Activated CD4-positive, CD25-positive, alpha-beta regulatory T cell treated with anti-CD3 and anti-CD28 coated beads, Interleukin-2, amount 50 U/mL, for 72 hours (primary cell): ENCODE measurements at regions not wholly inside any gene's neighbourhood (a gene's known extent, or its start where the extent isn't known, plus 50 kb on each side); places are given as distances from the start of the nearest gene placed in this dataset.
"Not testable (repeated sequence)": the region's sequence is repeated elsewhere in the genome, so short reads cannot be mapped to it uniquely, and the experiment has no call there.

ENCODE experiments used
- DNase-seq: peaks from one replicate; pipeline ENCODE4 v3.0.0; 2021

GRCh38 chr7:28330384-28331070 is 81.8 kb upstream of the CREB5 start:
- DNase-seq, result no peak

- no peak for DNase-seq
These were observed 80.3 kb upstream of the CREB5 start for GRCh38 chr7:28332046-28332445.

- DNase-seq, result not testable (repeated sequence)
These were observed 78.8 kb upstream of the CREB5 start for GRCh38 chr7:28333548-28333947.

GRCh38 chr7:28336806-28337205 is 75.5 kb upstream of the CREB5 start:
- DNase-seq, result no peak

- DNase-seq, result no peak
These were observed 74.3 kb upstream of the CREB5 start for GRCh38 chr7:28338041-28338440.

- DNase-seq, result no peak
These were observed 68.9 kb upstream of the CREB5 start for GRCh38 chr7:28343462-28343861.

- no peak for DNase-seq
These were observed 66.1 kb upstream of the CREB5 start for GRCh38 chr7:28346256-28346655.

- DNase-seq, result no peak
These were observed 65.5 kb upstream of the CREB5 start for GRCh38 chr7:28346676-28347363.

GRCh38 chr7:28347475-28348318 is 64.6 kb upstream of the CREB5 start:
- DNase-seq, result no peak

- DNase-seq, result no peak
These were observed 63.7 kb upstream of the CREB5 start for GRCh38 chr7:28348636-28349035.

GRCh38 chr7:28349637-28350036 is 62.7 kb upstream of the CREB5 start:
- DNase-seq, result no peak

- no peak for DNase-seq
These were observed 61.7 kb upstream of the CREB5 start for GRCh38 chr7:28350662-28351061.

GRCh38 chr7:28351450-28351849 is 60.9 kb upstream of the CREB5 start:
- no peak for DNase-seq

GRCh38 chr7:28354601-28355402 is 57.5 kb upstream of the CREB5 start:
- no peak for DNase-seq

- DNase-seq, result no peak
These were observed 56.5 kb upstream of the CREB5 start for GRCh38 chr7:28355635-28356319.

- no peak for DNase-seq
These were observed 55.7 kb upstream of the CREB5 start for GRCh38 chr7:28356619-28357018.

- no peak for DNase-seq
These were observed 53.9 kb upstream of the CREB5 start for GRCh38 chr7:28358423-28358868.

GRCh38 chr7:28360739-28361138 is 51.6 kb upstream of the CREB5 start:
- no peak for DNase-seq

- no peak for DNase-seq
These were observed 50.8 kb upstream of the CREB5 start for GRCh38 chr7:28361551-28361950.

- no peak for DNase-seq
These were observed 50.1 kb upstream of the CREB5 start for GRCh38 chr7:28362182-28362581.
